ENCODE measurements at regions not wholly inside any gene's neighbourhood (a gene's known extent, or its start where the extent isn't known, plus 50 kb on each side); places are given as distances from the start of the nearest gene placed in this dataset.
A peak's percentile ranks its signal among the peaks of the same experiment; 100 is the strongest.

DNA sequence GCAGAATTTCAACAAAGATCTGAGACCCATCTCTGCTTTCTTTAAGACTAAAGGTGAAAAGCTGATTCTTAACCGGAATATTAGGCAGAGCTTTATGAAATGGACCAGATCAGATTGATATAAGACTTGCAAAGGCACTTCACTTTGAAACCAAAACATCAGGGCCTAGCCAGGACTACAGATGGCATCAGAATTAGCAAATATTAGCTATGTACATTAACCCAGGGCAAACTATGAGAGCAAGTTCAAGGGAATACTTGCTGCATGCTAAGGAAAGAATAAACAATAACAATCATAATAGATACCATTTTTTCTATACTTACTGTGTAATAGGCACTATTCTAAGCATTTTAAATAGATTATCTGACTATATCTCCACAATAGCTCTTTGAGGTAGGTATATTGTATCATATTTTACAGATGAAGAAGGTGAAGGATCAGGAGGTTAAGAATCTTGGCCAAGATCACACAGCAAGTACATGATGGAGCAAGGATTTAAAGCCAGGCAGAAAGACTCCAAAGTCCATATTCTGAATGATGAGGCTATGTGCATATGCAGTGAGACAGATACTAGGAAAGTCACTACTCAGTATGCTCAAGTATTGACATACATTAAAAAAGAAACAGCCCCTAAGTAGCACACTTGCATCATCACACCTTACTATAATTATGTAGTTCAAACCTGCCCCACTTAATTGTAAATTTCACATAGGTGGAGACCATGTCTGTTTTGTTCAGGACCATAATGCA, 209.3 kb upstream of the PKN2 start:
- DNase-seq (ENCODE audit: low read depth) = no peak
- TF ChIP-seq, protein P1, sequence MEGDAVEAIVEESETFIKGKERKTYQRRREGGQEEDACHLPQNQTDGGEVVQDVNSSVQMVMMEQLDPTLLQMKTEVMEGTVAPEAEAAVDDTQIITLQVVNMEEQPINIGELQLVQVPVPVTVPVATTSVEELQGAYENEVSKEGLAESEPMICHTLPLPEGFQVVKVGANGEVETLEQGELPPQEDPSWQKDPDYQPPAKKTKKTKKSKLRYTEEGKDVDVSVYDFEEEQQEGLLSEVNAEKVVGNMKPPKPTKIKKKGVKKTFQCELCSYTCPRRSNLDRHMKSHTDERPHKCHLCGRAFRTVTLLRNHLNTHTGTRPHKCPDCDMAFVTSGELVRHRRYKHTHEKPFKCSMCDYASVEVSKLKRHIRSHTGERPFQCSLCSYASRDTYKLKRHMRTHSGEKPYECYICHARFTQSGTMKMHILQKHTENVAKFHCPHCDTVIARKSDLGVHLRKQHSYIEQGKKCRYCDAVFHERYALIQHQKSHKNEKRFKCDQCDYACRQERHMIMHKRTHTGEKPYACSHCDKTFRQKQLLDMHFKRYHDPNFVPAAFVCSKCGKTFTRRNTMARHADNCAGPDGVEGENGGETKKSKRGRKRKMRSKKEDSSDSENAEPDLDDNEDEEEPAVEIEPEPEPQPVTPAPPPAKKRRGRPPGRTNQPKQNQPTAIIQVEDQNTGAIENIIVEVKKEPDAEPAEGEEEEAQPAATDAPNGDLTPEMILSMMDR (conservative IDR thresholded peaks at IDR 0.05; ENCODE audit: low read depth, low read length) = no peak
- H3K4me3 ChIP-seq (ENCODE audit: low read depth, low read length) = no peak overlapping the region

DNA sequence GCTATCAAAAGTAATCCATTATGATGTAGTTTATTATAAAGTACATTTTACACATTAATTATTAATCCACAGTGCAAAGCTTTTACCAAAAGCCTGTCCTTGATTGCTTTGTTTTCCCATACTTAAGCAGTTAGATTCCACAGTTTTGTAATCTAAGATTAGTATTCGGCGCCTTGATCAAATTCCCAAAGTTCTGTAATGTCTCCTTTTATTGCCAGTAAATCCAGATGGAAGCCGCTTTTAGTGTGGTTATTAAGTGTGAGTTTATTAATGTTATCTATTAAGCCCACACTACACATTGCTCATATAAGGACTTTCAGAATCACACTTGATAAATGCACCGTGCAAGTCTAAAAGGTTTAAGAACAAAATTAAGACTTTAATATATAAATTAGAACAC, 199.2 kb upstream of the PKN2 start:
- TF ChIP-seq, protein P1 (conservative IDR thresholded peaks at IDR 0.05; ENCODE audit: low read depth, low read length) = no peak
- H3K4me3 ChIP-seq (ENCODE audit: low read depth, low read length) = no peak overlapping the region
- no peak for DNase-seq (ENCODE audit: low read depth)

DNA sequence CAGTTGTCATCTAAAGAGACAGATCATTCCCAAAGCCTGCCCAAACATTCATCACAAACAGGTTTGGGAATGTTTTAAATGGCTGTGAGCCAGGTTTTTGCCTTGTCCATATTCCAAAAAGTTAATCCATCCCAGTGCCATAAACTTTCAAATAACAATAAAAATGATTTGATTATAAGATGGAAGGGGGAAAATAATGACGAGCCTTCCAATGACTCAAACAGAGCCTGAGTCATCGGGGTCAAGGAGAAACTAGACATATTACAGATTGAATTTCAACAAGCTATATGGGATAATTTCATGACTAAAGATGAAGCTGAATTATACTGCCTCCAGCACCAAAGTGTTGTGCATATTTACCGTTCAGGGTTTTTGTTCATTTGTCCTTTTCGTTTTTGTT, 195.8 kb upstream of the PKN2 start:
- TF ChIP-seq, protein P1 (conservative IDR thresholded peaks at IDR 0.05; ENCODE audit: low read depth, low read length) = no peak
- H3K4me3 ChIP-seq (ENCODE audit: low read depth, low read length) = no peak overlapping the region
- DNase-seq (ENCODE audit: low read depth) = no peak

DNA sequence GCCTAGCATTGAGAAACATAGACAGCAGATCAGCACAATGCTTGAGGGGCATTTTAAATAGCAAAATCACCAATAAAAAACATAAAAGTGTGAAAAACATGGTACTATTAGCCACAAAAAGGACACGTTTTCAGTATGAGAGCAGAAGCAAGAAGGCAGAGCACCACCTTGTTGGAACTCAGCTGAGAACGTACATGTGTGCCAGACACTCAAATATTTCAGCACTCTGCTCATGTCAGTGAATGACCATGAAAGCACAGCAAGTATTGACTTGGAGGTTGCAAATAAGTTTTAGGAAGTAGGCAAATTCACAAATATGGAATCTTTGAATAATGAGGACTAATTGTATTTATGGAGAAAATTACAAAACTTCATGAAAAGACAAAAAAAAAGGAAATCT, 193.4 kb upstream of the PKN2 start:
- no peak for DNase-seq (ENCODE audit: low read depth)
- no peak overlapping the region for H3K4me3 ChIP-seq (ENCODE audit: low read depth, low read length)
- TF ChIP-seq, protein P1 (conservative IDR thresholded peaks at IDR 0.05; ENCODE audit: low read depth, low read length) = no peak

- TF ChIP-seq, protein P1 (conservative IDR thresholded peaks at IDR 0.05; ENCODE audit: low read depth, low read length) = no peak
- no peak for DNase-seq (ENCODE audit: low read depth)
These were observed 184.4 kb upstream of the PKN2 start for GRCh38 chr1:88499671-88500070.

GRCh38 chr1:88502886-88503285, 181.2 kb upstream of the PKN2 start:
- TF ChIP-seq, protein P1 (conservative IDR thresholded peaks at IDR 0.05; ENCODE audit: low read depth, low read length) = no peak
- DNase-seq (ENCODE audit: low read depth) = no peak
- no peak overlapping the region for H3K4me3 ChIP-seq (ENCODE audit: low read depth, low read length)

More at GRCh38 chr1:88499671-88500070, 184.4 kb upstream of the PKN2 start:
- H3K4me3 ChIP-seq (ENCODE audit: low read depth, low read length) = no peak overlapping the region

DNA sequence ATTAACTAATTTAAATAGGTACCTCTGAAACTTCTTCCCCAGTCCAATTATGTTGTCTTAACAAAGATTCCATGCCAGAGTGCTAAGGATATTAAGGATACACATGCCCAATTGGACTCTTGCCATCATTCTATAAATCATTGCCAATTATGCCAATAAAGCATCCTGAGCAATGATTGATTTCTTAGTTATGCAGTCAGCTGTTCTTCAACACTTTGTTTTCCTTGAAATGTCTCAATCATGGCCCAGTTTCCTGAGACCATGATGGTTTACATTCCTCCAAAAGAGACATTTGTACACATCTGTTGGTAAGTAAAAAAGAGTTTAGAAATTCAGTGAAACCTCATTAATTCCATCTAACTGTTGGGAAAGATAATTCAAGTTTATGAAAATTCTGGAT, 180.4 kb upstream of the PKN2 start:
- no peak overlapping the region for H3K4me3 ChIP-seq (ENCODE audit: low read depth, low read length)
- peak; percentile 35 for DNase-seq (ENCODE audit: low read depth)
- TF ChIP-seq, protein P1 (conservative IDR thresholded peaks at IDR 0.05; ENCODE audit: low read depth, low read length) = no peak
